HG03103 (cell line): ENCODE measurements at regions not wholly inside any gene's neighbourhood (a gene's known extent, or its start where the extent isn't known, plus 50 kb on each side); places are given as distances from the start of the nearest gene placed in this dataset.

Source experiments
- ATAC-seq: cut with Tn5 transposase; IDR thresholded peaks from one replicate; pipeline ENCODE4 v1.9.1; 2021; ENCODE audit warnings: low read depth; ENCODE audit not compliant: unreplicated experiment

GRCh38 chr11:79550809-79551208 is 110.0 kb upstream of the TENM4 start:
- ATAC-seq = no peak

GRCh38 chr11:79547256-79547655 is 106.4 kb upstream of the TENM4 start:
- ATAC-seq = no peak

DNA sequence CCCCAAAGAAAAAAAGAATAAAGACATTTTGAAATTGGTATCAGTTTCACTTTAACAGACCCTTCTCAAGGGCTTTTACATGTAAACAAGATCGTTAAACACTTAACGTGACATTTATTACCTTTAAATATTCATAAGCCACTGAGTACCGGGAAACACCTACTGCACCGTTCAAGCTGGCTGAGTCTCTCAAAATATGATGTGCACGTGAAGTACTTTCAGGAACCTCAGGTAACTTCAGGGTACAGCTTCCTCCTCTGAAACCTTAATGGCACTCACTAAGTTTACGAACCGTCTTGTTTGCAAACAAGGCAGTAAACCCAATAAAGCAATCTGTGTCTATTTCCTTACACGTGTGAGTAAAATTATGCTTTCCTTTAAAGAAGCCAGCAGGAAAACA is 105.5 kb upstream of the TENM4 start:
- ATAC-seq = no peak

DNA sequence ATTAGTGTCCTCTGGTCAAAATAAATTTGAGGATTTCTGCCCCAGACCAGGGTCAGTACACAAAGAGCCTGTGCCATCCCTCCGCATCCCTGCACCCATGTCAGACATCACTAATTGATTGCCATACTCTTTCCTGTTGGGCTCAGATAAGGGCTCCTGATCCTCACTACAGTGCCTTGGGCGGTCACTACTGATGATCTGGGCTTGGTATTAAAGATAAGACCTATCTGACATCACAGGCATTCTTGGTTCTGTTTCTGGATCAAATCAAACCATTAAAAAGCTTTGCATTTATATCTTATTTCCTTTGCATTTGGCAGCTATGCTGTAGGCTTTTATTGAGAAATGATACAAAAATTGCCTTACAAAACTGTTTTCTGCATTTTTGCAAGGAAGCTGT is 103.5 kb upstream of the TENM4 start:
- no peak for ATAC-seq

- ATAC-seq = no peak
Observed at GRCh38 chr11:79543101-79543500, 102.3 kb upstream of the TENM4 start.

GRCh38 chr11:79541466-79541865 is 100.6 kb upstream of the TENM4 start:
- ATAC-seq = no peak

DNA sequence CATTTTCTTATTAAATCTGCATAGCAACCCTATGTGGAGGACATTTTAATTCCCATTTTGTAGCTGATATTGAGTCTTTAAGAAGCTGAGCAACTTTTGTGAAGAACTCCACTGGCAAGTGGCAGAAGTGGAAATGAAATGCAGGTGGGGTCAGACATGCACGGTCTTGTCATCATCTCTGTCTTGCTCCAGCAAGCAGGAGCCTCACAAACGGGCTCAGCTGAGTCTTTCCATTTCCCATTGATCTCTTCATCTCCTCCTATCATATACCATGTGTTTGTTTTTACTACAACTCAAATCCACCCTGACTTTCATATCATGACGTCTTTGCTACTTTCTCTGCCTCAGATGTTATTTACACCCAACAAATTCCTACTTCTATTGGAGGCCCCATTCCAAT is 97.9 kb upstream of the TENM4 start:
- ATAC-seq = no peak

- no peak for ATAC-seq
Observed at GRCh38 chr11:79536155-79536917, 95.5 kb upstream of the TENM4 start.

GRCh38 chr11:79535606-79536005 is 94.8 kb upstream of the TENM4 start:
- no peak for ATAC-seq

- ATAC-seq = no peak
Observed at GRCh38 chr11:79525257-79525656, 84.4 kb upstream of the TENM4 start.

DNA sequence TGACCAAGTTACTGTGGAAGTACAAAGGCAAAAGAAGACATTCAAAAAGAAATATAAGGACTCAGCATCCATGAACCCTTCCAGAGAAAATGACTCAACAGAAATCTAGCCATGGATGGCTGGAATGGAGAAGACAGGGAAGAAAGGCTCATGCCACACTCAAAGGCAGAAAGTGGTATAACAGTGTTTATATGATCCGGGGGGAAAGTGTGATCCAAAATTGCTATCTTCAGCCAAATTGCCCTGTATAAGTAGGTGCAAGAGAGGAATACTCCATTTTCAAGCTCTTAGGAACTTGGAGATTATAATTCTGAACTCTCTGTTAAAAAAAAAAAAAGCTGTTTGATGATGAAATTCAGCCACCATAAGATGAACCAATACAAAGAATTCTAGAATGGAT is 81.8 kb upstream of the TENM4 start:
- no peak for ATAC-seq

DNA sequence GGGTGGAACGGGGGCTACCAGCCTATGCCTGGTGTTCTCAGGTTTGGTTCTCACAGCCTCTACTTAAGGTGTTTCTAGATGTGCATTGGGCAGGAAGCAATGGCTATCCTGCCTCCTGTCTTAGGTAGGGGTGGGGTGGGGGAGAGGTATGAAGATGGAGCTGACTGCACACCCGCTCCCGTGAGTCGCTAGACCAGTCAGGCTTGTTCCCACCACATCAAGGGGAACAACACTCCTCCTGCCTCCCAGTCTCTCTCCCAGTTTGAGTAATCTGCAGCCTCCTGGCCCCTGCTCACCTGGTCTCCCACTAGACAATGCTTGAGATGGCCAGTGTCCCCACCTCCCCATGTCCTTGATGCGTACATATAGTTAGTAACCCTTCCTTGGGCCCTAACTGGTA is 79.3 kb upstream of the TENM4 start:
- ATAC-seq = no peak

GRCh38 chr11:79515781-79516180 is 75.0 kb upstream of the TENM4 start:
- no peak for ATAC-seq

DNA sequence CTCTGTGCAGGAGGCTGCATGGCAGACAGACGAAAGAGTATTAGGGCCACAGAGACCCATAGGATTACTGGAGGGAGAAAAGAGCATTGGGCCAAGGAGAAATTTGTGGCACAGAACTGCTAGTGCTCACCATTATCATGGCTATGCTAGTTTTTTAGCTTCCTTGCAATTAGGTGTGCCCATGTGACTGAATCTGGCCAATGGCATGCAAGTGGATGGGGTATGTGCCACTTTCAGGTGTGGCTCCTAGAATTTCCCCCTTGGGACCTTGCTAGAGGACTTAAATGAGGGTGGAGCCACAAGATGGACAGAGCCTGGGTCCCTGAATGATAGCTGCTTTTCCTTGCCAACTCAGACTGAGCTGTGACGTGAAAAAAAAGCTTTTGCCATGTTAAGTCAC is 73.9 kb upstream of the TENM4 start:
- no peak for ATAC-seq

DNA sequence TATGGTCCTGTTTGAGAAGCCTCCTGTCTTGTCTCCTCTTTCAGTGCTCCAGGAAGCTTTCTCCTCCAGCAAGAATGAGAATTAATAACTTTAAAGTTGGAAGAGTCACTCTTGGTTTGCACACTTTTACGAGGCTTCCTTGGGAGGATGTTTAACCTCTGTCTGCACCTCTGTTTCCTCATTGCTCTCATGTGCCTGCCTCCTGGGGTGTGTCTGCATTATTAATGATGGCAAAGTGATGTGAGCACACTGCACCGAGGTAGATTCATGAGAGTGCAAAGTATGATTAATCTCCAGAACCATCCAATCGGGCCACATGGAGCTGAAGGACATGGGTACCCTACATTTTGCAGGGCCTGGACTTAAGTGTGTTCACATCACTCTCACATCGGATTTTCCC is 73.5 kb upstream of the TENM4 start:
- ATAC-seq = no peak

DNA sequence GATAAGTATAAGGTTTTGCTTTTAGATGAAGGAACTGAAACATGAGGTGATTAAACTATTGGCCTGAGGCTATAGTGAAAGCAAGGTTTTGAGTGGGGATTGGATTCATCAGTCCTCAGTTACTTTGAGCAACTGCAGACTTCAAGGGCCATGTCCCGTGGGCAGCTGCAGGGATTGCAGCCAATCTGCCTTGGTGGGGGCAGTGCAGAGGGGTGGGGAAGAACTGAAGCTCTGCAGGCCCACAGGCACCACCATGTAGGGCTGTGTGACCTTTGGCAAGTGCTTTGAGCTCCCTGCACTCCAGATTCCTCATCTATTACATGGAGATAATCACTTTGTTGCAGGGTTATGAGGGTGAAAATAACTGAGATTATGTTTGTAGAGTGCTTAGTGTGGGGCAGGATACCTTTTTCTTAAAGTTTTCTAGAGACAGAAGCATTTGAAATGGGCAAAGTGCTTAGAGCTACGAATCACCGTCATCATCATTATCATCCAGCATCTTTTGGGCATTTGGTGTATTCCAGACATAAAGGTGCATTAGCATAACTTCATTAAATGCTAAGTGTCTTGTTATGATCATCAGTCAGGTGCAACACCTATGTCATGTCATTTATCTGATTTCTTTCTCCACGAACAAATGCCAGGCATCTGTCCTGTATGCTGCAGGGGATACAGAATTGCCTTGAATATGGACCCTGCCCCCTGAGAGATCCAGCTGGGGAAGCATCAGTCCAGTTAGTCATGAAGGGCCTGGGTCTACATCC is 72.1 kb upstream of the TENM4 start:
- ATAC-seq = no peak

- ATAC-seq = no peak
Observed at GRCh38 chr11:79510960-79511359, 70.1 kb upstream of the TENM4 start.

GRCh38 chr11:79508461-79508860 is 67.6 kb upstream of the TENM4 start:
- ATAC-seq = no peak

DNA sequence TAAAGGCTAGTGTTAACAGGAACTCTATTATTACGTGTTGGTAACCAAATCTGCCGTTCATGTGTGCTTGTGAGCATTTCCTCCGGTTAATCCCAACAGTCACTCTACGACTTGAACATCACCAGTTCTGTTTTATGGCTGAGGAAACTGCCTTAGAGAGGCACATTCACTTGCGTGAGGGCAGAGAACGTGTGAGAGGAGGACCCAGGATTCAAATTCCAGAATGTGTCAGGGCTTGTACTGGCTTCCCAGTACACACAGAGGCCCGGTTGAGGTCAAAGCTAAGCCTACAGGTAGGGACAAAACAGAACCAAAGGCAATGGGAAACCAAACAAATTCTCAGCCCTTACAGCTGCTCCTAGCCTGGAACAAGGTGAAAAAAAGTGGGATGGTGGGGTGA is 66.9 kb upstream of the TENM4 start:
- ATAC-seq = no peak

DNA sequence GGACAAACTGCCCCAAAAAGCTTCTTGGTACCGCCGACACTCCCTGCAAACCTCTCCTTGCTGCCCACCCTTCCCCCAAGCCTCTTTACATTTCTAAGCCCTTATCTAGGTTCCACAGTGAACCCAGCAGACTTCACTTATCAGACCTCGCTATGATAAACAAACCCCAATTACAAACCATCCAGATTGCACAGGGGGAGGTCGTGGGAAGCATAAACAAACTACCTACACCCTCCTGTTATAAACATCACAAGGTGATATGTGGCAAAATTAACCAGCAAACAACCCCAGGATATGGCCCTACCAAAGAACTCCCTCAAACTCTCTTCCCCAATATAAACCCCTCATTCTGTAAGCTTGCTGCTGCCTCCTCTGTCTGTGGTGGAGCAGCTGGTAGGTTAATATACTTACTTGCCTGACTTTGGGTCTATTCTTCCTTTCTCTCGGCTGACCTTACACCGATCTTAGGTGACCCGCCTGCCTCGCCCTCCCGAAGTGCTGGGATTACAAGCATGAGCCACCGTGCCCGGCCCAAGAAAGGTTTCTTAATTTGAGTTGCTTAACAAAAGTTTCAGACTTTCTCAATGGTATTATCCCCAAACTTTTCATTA is 66.0 kb upstream of the TENM4 start:
- no peak for ATAC-seq

GRCh38 chr11:79506124-79506523 is 65.3 kb upstream of the TENM4 start:
- ATAC-seq = no peak

- ATAC-seq = no peak
Observed at GRCh38 chr11:79503028-79503427, 62.2 kb upstream of the TENM4 start.
